ENCODE measurements at regions not wholly inside any gene's neighbourhood (a gene's known extent, or its start where the extent isn't known, plus 50 kb on each side); places are given as distances from the start of the nearest gene placed in this dataset.

DNA sequence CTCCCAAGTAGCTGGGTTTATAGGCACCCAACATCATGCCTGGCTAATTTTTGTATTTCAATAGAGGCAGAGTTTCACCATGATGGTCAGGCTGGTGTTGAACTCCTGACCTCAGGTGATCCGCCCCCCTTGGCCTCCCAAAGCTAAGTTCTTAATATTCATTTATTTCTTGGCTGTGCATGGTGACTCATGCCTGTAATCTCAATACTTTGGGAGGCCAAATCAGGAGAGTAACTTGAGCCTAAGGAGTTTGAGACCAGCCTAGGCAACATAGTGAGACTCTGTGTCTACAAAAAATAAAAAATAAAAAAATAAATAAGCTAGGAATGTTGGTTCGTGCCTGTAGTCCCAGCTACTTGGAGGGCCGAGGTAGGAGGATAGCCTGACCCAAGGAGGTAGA lies 587.1 kb upstream of the FTMT start:
- Histone ChIP-seq H3K36me3 (no peaks in the 10 kb centered on the region), H3K27ac (no peak overlapping the region), H3K9me3 (no peaks in the 10 kb centered on the region), H3K4me3 (no peak overlapping the region), H3K27me3 (no peaks in the 10 kb centered on the region), H3K4me1 (no peaks in the 10 kb centered on the region)
- no peak for TF ChIP-seq POLR2A (IDR thresholded peaks at IDR 0.05)
- TF ChIP-seq, protein P1, sequence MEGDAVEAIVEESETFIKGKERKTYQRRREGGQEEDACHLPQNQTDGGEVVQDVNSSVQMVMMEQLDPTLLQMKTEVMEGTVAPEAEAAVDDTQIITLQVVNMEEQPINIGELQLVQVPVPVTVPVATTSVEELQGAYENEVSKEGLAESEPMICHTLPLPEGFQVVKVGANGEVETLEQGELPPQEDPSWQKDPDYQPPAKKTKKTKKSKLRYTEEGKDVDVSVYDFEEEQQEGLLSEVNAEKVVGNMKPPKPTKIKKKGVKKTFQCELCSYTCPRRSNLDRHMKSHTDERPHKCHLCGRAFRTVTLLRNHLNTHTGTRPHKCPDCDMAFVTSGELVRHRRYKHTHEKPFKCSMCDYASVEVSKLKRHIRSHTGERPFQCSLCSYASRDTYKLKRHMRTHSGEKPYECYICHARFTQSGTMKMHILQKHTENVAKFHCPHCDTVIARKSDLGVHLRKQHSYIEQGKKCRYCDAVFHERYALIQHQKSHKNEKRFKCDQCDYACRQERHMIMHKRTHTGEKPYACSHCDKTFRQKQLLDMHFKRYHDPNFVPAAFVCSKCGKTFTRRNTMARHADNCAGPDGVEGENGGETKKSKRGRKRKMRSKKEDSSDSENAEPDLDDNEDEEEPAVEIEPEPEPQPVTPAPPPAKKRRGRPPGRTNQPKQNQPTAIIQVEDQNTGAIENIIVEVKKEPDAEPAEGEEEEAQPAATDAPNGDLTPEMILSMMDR (IDR thresholded peaks at IDR 0.05): no peak
- no peak for DNase-seq
- WGBS, 2 donors: 74 to 83% methylated on average over 3 of the region's 3 CpGs
- intact Hi-C loops (cut with DNase I): no loop called here

DNA sequence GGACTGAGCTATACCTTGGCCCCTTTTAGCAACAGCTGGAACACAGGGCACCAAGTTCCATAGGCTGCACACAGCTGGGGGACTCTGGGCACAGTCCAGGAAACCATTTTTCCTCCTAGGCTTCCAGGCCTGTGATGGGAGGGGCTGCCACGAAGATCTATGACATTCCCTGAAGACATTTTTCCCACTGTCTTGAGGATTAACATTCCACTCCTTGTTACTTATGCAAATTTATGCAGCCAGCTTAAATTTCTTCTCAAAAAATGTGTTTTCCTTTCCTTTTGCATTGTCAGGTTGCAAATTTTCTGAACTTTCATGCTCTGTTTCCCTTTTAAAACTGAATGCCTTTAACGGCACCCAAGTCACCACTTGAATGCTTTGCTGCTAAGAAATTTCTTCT lies 580.1 kb upstream of the FTMT start:
- no peaks in the 10 kb centered on the region for H3K4me1 ChIP-seq
- WGBS, 2 donors: 58 to 82% methylated on average over 2 of the region's 2 CpGs

DNA sequence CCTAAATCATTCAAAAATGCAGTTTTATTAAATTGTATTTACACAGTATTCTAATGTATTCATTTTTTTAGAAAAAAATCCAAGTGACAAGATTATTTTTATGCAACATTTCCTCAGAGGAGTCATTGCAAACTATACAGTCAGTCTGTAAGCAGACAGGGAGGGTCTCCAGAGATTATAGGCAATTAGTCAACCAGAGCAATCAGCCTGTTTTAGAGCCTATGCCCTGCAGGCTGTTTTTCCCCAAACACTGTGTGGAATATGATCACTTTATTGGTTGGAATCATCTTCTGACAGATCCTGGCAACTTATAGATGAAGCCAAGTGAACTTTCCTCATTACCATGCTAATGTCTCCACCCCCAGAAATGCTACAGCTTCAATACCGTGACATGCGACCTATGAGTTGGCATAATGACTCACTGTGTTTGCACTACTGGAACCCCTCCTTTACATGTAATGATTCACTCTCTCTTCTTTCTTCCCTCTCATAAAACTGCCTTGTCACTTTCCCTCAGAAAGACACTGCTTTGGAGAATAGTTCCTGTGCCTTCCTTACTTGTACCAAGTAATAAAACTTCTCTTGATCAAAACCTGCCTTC lies 577.7 kb upstream of the FTMT start:
- no peak overlapping the region for H3K27ac ChIP-seq

More for the DNA sequence above, 580.1 kb upstream of the FTMT start:
- intact Hi-C loops (cut with DNase I): no loop called here
- H3K27me3 ChIP-seq: no peaks in the 10 kb centered on the region
- H3K4me3 ChIP-seq: no peak overlapping the region
- no peak for DNase-seq
- no peak for TF ChIP-seq POLR2AphosphoS5 (IDR thresholded peaks at IDR 0.05)
- TF ChIP-seq POLR2A (IDR thresholded peaks at IDR 0.05): no peak
- TF ChIP-seq, protein P1 (IDR thresholded peaks at IDR 0.05): no peak
- no peak for TF ChIP-seq EP300 (IDR thresholded peaks at IDR 0.05)
- H3K9me3 ChIP-seq: no peaks in the 10 kb centered on the region
- no peak overlapping the region for H3K27ac ChIP-seq
- H3K36me3 ChIP-seq: no peaks in the 10 kb centered on the region

DNA sequence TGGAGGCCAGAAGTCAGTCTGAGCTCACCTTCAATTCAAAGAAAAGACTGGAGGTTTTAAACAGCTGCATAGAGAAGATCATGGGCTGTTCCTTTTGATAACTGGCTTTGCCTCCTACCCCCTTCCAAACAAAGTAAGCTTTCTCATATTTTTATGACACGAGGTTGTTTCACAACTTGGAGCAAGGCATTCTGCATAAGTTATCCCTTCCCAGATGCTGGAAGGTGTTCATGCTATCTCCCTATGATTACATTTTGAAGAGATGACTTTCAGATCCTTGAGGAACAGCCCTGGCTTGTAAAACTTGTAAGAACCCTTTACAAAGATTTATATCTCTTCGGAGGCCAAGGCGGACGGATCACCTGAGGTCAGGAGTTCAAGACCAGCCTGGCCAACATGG lies 571.9 kb upstream of the FTMT start:
- WGBS, 2 donors: 83 to 86% methylated on average over 4 of the region's 4 CpGs
- no peaks in the 10 kb centered on the region for H3K27me3 ChIP-seq
- no peak for DNase-seq
- H3K4me3 ChIP-seq: no peak overlapping the region
- no peaks in the 10 kb centered on the region for H3K36me3 ChIP-seq
- H3K9me3 ChIP-seq: no peaks in the 10 kb centered on the region
- intact Hi-C loops (cut with DNase I): no loop called here
- no peaks in the 10 kb centered on the region for H3K4me1 ChIP-seq
- TF ChIP-seq, protein P1 (IDR thresholded peaks at IDR 0.05): no peak
- TF ChIP-seq EP300 (IDR thresholded peaks at IDR 0.05) (no peak), POLR2A (IDR thresholded peaks at IDR 0.05) (no peak), POLR2AphosphoS5 (IDR thresholded peaks at IDR 0.05) (no peak)
- no peak overlapping the region for H3K27ac ChIP-seq

More for the DNA sequence above, 577.7 kb upstream of the FTMT start:
- intact Hi-C loops (cut with DNase I): no loop called here
- H3K4me1 ChIP-seq: no peaks in the 10 kb centered on the region
- no peak overlapping the region for H3K4me3 ChIP-seq
- H3K36me3 ChIP-seq: no peaks in the 10 kb centered on the region
- no peaks in the 10 kb centered on the region for H3K9me3 ChIP-seq
- no peaks in the 10 kb centered on the region for H3K27me3 ChIP-seq
- DNase-seq: no peak
- TF ChIP-seq, protein P1 (IDR thresholded peaks at IDR 0.05): no peak
- TF ChIP-seq POLR2A (IDR thresholded peaks at IDR 0.05): no peak
- TF ChIP-seq POLR2AphosphoS5 (IDR thresholded peaks at IDR 0.05): no peak
- no peak for TF ChIP-seq EP300 (IDR thresholded peaks at IDR 0.05)
- 11 to 58% methylated on average over 2 of the region's 2 CpGs for WGBS, 2 donors

Measured in sigmoid colon (tissue), 6 donors.